GM18909 (cell line): ENCODE measurements at regions not wholly inside any gene's neighbourhood (a gene's known extent, or its start where the extent isn't known, plus 50 kb on each side); places are given as distances from the start of the nearest gene placed in this dataset.
"Not testable (repeated sequence)": the region's sequence is repeated elsewhere in the genome, so short reads cannot be mapped to it uniquely, and the experiment has no call there.

Source experiments
- ATAC-seq: cut with Tn5 transposase; IDR thresholded peaks from one replicate; pipeline ENCODE4 v1.9.1; 2021; ENCODE audit warnings: mild to moderate bottlenecking; ENCODE audit not compliant: unreplicated experiment, poor library complexity

DNA sequence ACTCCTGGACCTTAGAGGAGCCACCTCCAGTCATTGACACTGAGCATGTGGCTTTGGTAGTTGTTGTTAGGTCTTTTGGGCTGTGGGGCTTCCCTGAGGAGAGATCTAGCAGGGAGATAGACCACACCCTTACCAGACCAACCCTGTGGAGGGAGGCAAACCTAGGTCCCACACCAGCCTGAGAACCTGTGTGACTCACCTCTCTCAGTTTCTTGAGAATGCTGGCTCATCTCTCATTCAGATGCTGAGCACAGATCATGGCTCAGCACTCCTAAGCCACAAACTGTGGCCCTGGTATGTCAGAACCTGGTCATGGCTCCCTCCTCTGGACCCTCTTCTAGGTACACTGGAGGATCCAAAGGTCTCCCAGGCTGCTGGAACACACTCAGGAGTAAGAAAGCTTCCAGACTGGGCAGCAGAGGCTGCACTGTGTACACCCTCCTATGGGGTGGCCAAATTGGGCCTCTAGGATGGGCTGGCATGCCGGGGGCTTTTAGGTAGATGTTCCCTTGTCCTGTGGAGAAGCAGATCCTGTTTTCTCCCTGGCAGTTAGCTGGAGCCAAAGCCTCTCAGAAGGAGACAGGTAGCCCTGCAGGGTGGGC, 1294.5 kb downstream of the KHDRBS2 start:
- no peak for ATAC-seq

GRCh38 chr6:60952500-60952899, 1333.5 kb downstream of the KHDRBS2 start:
- ATAC-seq, result no peak

DNA sequence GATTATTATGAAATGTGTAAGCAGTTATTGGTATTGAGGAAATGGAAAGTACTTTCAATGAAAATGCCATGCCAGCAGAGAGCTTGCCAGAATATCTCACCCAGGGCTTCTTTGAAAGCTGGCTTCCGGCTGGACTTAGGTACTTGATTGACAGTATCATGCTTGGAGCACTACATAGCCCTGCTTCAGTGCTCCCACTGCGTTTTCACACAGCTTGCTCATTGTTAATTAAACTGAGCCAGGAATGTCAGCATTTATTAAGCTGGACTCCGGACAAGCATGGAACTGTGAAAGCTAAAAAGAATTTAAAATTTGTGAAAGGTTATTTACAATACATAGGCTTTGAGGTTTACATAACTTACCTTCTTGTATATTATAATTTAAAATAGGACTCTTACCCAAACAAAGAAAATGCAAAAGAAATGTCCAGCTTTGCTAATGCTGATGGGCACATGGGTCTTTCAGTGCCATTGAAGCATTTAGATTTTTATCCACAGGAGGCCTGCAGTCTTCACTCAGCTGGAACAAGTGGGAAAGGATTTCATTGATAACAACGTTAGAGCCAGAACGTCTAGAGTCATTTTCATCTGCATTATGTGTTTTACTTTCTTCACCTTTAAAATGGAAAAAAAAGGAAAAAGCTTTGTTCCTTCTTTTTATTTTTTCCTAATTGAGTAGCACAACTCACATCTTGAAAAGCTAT, 1335.7 kb downstream of the KHDRBS2 start:
- ATAC-seq, result not testable (repeated sequence)

DNA sequence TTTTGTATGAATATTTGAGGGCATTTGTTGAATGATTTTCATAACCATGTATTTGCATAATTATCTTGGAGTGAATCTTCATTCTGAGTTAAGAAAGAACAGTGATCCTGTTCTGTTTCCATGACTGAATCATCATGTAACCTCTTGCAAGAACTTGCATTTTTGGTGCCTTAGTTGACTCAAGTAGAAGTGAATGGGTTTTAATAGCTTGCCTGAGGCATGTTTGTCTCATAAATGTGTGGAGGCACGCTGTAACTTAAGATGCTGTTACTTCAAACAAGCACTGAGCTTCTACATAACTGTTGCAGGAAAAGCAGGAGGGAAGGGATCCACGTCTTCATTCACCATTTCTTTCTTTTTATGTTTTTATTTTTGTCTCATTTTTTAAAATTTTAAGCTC, 1338.6 kb downstream of the KHDRBS2 start:
- ATAC-seq, result not testable (repeated sequence)

DNA sequence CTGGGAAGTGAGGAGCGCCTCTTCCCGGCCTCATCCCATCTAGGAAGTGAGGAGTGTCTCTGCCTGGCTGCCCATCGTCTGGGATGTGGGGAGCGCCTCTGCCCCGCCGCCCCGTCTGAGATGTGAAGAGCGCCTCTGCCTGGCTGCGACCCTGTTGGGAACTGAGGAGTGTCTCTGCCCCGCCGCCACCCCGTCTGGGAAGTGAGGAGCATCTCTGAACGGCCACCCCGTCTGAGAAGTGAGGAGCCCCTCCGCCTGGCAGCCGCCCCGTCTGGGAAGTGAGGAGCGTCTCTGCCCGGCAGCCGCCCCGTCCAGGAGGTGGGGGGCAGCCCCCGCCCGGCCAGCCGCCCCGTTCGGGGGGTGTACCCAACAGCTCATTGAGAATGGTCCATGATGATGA, 1341.2 kb downstream of the KHDRBS2 start:
- ATAC-seq, result not testable (repeated sequence)

DNA sequence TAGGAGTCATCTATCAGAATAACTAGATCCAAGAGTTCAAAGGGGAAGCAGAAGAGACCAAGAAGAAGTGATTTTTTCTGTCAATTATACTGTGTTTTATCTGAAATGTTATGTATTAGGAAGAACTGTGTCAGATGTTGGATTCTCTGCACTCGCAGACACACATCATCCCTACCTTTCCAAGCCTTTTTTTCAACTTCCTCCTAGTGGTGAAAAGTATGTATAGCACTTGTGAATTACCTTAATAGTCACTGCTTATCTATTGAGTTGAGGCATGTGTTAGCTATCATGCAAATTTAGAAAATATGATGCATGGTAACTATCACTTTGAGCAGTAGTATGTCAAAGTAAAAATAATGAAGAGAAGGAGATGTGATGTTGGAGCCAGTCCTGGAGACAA, 1350.1 kb downstream of the KHDRBS2 start:
- peak; percentile 61 for ATAC-seq

- ATAC-seq, result not testable (repeated sequence)
Measured at GRCh38 chr6:60919652-60920051, 1366.4 kb downstream of the KHDRBS2 start.

GRCh38 chr6:60903860-60904259, 1382.2 kb downstream of the KHDRBS2 start:
- ATAC-seq, result not testable (repeated sequence)

DNA sequence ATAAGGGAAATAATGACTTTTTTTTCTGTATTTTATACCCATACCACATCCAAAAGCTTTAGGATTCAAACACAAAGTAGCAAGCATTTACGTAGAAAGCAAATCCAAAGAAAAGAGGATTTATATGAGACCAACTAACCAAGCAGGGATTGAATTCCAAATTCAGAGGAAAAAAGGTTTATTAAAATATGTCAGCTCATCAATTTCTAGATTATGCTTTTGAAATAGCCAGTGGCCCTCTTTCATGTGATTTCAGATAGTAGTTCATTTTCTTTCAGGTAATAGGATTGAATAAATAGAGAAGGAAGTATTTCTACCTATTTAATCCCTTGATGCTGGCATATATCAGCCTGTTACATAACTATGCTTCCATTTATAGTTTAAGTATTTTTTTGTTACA, 1392.7 kb downstream of the KHDRBS2 start:
- ATAC-seq, result not testable (repeated sequence)

GRCh38 chr6:60891606-60892005, 1394.4 kb downstream of the KHDRBS2 start:
- no peak for ATAC-seq

DNA sequence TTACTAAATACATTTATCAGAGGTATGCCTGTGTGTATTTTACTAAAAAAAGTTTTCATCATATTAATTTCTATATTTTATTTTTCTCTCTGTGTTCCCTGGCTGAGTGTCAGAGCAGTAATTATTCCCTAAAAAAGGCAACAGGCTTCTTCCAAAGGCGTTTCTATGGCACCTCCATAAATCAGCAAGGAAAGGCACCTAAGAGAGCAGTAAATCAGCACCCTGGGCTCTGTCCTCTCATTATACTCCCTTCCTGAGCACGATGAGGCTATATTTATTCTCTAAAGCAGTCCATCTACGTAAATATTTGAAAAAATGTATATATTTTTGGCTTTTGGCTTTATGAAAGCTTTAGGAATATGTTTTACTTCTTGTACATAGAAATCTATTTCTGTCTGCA, 1408.6 kb downstream of the KHDRBS2 start:
- not testable (repeated sequence) for ATAC-seq

- not testable (repeated sequence) for ATAC-seq
Measured at GRCh38 chr6:60870779-60871178, 1415.2 kb downstream of the KHDRBS2 start.

DNA sequence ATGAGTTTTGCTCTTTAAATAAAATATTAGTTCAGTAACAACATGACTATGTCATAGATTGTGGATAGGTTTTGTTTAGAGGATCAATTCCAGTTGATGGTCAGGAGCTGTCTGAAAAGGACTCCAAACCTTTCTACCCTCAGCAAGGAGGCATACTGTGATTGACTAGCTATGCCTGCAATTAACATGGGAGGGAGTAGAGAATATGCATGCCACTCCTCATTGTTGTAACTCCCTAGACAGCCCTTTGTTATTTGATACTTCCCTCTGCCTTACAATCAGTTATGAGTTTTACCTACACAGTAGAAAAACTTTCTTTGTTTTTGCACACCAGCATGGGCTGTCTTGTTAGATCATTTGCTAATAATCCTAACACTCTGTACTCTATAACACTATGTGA, 1418.5 kb downstream of the KHDRBS2 start:
- no peak for ATAC-seq

- ATAC-seq, result not testable (repeated sequence)
Measured at GRCh38 chr6:60843175-60843982, 1442.6 kb downstream of the KHDRBS2 start.

GRCh38 chr6:60830726-60831125, 1455.3 kb downstream of the KHDRBS2 start:
- not testable (repeated sequence) for ATAC-seq

DNA sequence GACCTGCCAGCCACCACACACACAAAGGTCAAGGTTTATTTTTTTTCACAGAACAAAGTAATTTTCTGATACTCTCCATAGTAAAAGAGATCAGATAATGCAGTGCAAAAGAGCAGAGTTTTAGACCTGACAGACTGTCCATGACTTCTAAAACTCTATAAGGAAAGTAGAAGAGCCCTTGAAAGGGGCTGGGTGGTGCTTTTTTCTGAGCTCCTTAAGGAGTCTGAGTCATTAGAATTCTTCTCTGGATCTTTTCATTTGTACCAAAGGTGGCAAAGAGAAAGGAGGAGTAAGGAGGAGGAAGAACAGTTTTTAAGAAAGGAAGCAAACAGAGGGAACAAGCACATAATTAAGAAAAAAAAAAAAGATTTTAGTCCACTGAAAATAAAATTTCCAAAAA, 1463.4 kb downstream of the KHDRBS2 start:
- not testable (repeated sequence) for ATAC-seq

DNA sequence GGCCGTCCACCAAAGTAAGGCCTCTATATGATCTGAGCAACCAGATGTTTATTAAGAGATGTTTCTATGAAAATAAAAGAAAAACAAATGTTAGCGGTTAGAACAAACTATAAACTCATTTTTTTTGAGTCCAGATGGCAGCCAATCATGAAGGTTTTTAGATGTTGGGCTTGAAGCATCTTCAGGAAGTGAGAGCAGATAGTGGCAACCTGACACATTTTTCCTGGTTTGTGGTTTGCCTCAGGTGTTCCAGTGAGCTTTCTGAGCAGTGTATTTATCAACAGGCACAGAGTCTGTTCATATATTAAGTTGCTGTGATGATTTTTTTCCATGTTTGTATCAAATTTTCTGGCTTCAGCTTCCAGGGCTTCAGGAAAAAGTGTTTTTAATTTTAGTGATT, 1468.0 kb downstream of the KHDRBS2 start:
- ATAC-seq, result not testable (repeated sequence)

DNA sequence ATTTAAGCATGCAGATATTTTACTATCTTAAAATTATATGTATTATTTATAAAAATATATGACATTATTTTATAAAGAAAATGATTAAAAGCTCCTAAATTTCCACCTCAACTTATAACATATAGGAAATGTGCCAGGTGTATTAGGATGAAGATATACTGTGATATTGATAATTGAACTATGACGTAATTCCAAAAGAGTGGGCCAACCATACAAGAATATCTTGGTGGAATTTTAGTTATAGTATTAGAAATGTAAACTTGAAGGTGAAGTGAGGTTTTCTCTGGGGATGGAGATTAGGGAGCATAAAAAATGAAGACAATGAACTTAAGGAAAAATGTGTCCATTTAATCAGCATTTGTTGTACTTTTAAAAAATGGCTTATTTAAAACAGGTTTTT, 1471.2 kb downstream of the KHDRBS2 start:
- ATAC-seq, result not testable (repeated sequence)

GRCh38 chr6:60813897-60814596, 1472.0 kb downstream of the KHDRBS2 start:
- not testable (repeated sequence) for ATAC-seq

- not testable (repeated sequence) for ATAC-seq
Measured at GRCh38 chr6:60810216-60810615, 1475.8 kb downstream of the KHDRBS2 start.
